HL-60/S4 treated with retinoic acid at 250 ng/mL for 4 days and 3 days (cell line): ENCODE measurements at regions not wholly inside any gene's neighbourhood (a gene's known extent, or its start where the extent isn't known, plus 50 kb on each side); places are given as distances from the start of the nearest gene placed in this dataset.

Experiments used
- in situ Hi-C: fragments of 300-500 bp; cut with MboI; formaldehyde crosslinking; loops from 2 replicates; pipeline ENCODE4 v1.7.0; 2022; ENCODE audit warnings: low sequenced_read_pairs

GRCh38 chr4:111464251-111465045, 680.8 kb upstream of the FAM241A start:
- in situ Hi-C loops = no loop called here

- in situ Hi-C loops = no loop called here
Observed at GRCh38 chr4:111466811-111467604, 678.2 kb upstream of the FAM241A start.

GRCh38 chr4:111475001-111475400, 670.3 kb upstream of the FAM241A start:
- in situ Hi-C loops = no loop called here

- in situ Hi-C loops = no loop called here
Observed at GRCh38 chr4:111475666-111476065, 669.6 kb upstream of the FAM241A start.

- in situ Hi-C loops = no loop called here
Observed at GRCh38 chr4:111480510-111480909, 664.7 kb upstream of the FAM241A start.

GRCh38 chr4:111483375-111484169, 661.7 kb upstream of the FAM241A start:
- in situ Hi-C loops = no loop called here

- in situ Hi-C loops = no loop called here
Observed at GRCh38 chr4:111492496-111492895, 652.8 kb upstream of the FAM241A start.

GRCh38 chr4:111494471-111494870, 650.8 kb upstream of the FAM241A start:
- in situ Hi-C loops = no loop called here

- in situ Hi-C loops = no loop called here
Observed at GRCh38 chr4:111494971-111495370, 650.3 kb upstream of the FAM241A start.

- in situ Hi-C loops = no loop called here
Observed at GRCh38 chr4:111499291-111499690, 646.0 kb upstream of the FAM241A start.

- in situ Hi-C loops = no loop called here
Observed at GRCh38 chr4:111499706-111500105, 645.5 kb upstream of the FAM241A start.

- in situ Hi-C loops = no loop called here
Observed at GRCh38 chr4:111500858-111501257, 644.4 kb upstream of the FAM241A start.

- in situ Hi-C loops = no loop called here
Observed at GRCh38 chr4:111501946-111502345, 643.3 kb upstream of the FAM241A start.

GRCh38 chr4:111502626-111503025, 642.6 kb upstream of the FAM241A start:
- in situ Hi-C loops = no loop called here

- in situ Hi-C loops = no loop called here
Observed at GRCh38 chr4:111506706-111507105, 638.5 kb upstream of the FAM241A start.

GRCh38 chr4:111510535-111510934, 634.7 kb upstream of the FAM241A start:
- in situ Hi-C loops = no loop called here

GRCh38 chr4:111512081-111512783, 633.0 kb upstream of the FAM241A start:
- in situ Hi-C loops = no loop called here

- in situ Hi-C loops = no loop called here
Observed at GRCh38 chr4:111519683-111520082, 625.6 kb upstream of the FAM241A start.

- in situ Hi-C loops = no loop called here
Observed at GRCh38 chr4:111530446-111530845, 614.8 kb upstream of the FAM241A start.

GRCh38 chr4:111535792-111536191, 609.5 kb upstream of the FAM241A start:
- in situ Hi-C loops = no loop called here

- in situ Hi-C loops = no loop called here
Observed at GRCh38 chr4:111537165-111537564, 608.1 kb upstream of the FAM241A start.
